Type B pancreatic cell (in vitro differentiated cells): ENCODE measurements at regions not wholly inside any gene's neighbourhood (a gene's known extent, or its start where the extent isn't known, plus 50 kb on each side); places are given as distances from the start of the nearest gene placed in this dataset.
"Not testable (repeated sequence)": the region's sequence is repeated elsewhere in the genome, so short reads cannot be mapped to it uniquely, and the experiment has no call there.

Experiments used
- DNase-seq: peaks from one replicate; pipeline ENCODE4 v3.0.0; 2021; ENCODE audit warnings: mixed read lengths; ENCODE audit not compliant: unreplicated experiment; ENCODE audit errors: extremely low spot score
- H3K27ac Mint-ChIP-seq: 2 replicates; pipeline ENCODE4 v1.8.0; 2021; ENCODE audit warnings: mild to moderate bottlenecking, mixed read lengths
- H3K27me3 Mint-ChIP-seq: 2 replicates; pipeline ENCODE4 v1.8.0; 2021; ENCODE audit warnings: mixed read lengths
- H3K36me3 Mint-ChIP-seq: 2 replicates; pipeline ENCODE4 v1.8.0; 2021; ENCODE audit warnings: mixed read lengths
- H3K4me1 Mint-ChIP-seq: one replicate; pipeline ENCODE4 v1.8.0; 2021; ENCODE audit warnings: mixed read lengths; ENCODE audit not compliant: unreplicated experiment
- H3K4me3 Mint-ChIP-seq: 2 replicates; pipeline ENCODE4 v1.8.0; 2021; ENCODE audit warnings: mild to moderate bottlenecking, mixed read lengths
- H3K9me3 Mint-ChIP-seq: 2 replicates; pipeline ENCODE4 v1.8.0; 2021; ENCODE audit warnings: mixed read lengths
- TF ChIP-seq, protein P1 (sequence below): fragments of 200-600 bp; sonication (generic); conservative IDR thresholded peaks from 2 replicates; pipeline ENCODE4 v1.5.0; 2021; ENCODE audit warnings: antibody characterized with exemption, mild to moderate bottlenecking

DNA sequence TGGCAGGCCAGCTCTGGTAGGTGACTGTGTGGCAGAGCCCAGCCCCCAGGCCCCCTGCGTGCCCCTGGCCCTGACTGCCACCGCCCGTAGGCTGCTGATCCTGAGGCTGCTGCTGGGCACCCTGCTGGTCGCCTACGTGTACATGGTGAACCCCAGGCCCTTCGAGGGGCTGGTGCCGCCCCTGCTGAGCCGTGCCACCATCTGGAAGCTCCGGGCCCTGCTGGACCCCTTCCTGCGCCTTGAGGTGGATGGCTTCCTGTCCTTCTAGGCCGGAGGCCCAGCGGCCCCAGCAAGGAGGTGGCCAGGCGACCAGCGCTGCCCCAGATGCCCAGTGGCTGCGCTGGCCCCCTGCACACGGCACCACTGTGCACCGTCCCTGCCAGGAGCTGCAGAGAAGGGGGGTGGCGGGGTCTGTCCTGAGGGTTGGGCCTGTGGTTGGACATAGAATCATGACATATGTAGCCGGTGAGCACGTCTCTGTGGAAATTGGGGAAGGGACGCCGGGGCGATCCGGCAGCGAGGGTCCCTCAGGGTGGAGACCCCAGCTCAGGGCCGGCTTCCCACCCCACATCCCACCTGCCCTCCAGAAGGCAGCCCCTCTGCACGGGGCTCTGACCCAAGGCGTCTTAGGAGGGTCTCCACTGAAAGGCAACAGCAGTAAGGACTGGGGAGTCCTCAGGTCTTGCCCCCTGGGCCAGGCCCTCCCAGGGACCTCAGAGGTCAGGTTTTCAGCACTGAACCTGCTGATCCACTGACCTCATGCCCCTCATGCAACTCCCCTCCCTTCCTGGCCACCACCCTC lies 185.4 kb downstream of the IGLL1 start:
- TF ChIP-seq, protein P1, sequence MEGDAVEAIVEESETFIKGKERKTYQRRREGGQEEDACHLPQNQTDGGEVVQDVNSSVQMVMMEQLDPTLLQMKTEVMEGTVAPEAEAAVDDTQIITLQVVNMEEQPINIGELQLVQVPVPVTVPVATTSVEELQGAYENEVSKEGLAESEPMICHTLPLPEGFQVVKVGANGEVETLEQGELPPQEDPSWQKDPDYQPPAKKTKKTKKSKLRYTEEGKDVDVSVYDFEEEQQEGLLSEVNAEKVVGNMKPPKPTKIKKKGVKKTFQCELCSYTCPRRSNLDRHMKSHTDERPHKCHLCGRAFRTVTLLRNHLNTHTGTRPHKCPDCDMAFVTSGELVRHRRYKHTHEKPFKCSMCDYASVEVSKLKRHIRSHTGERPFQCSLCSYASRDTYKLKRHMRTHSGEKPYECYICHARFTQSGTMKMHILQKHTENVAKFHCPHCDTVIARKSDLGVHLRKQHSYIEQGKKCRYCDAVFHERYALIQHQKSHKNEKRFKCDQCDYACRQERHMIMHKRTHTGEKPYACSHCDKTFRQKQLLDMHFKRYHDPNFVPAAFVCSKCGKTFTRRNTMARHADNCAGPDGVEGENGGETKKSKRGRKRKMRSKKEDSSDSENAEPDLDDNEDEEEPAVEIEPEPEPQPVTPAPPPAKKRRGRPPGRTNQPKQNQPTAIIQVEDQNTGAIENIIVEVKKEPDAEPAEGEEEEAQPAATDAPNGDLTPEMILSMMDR, result no peak

DNA sequence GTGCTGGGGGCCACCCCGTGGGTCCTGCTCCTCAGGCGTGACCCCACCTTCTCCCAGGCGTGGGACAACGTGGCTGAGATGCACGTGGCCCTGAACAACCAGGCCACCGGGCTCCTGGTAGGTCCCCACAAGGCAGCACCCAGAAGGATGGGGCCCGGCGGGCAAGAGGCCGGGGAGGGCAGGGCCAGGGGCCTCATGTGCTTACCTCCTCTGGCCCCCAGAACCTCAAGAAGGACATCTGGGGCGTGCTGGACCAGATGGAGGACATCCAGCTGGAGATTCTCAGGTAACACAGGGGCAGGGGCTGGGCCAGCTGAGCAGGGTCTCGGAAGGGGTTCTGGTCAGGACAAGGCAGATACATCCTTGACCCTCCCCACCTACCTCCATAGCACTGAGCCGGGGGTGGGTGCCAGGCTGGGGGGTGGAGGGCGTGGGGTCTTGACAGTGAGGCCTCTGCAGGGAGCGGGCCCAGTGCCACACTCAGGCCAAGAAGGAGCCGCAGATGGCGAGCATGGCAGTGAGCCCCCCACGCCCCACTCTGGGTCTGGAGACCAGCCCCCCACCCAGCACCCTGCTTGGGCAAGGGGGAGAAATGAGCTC lies 186.3 kb downstream of the IGLL1 start:
- no peak for DNase-seq
- H3K4me1 Mint-ChIP-seq, result peaks cover 7% of the 10 kb centered on the region
- TF ChIP-seq, protein P1, result no peak
- no peaks in the 10 kb centered on the region for H3K36me3 Mint-ChIP-seq
- H3K9me3 Mint-ChIP-seq, result no peaks in the 10 kb centered on the region
- H3K27ac Mint-ChIP-seq, result no peak overlapping the region
- H3K27me3 Mint-ChIP-seq, result no peaks in the 10 kb centered on the region
- no peak overlapping the region for H3K4me3 Mint-ChIP-seq

More for the DNA sequence above, 185.4 kb downstream of the IGLL1 start:
- no peak overlapping the region for H3K27ac Mint-ChIP-seq
- no peak overlapping the region for H3K4me3 Mint-ChIP-seq
- DNase-seq, result no peak
- H3K27me3 Mint-ChIP-seq, result no peaks in the 10 kb centered on the region
- H3K4me1 Mint-ChIP-seq, result peaks cover 7% of the 10 kb centered on the region
- H3K9me3 Mint-ChIP-seq, result no peaks in the 10 kb centered on the region
- H3K36me3 Mint-ChIP-seq, result no peaks in the 10 kb centered on the region

DNA sequence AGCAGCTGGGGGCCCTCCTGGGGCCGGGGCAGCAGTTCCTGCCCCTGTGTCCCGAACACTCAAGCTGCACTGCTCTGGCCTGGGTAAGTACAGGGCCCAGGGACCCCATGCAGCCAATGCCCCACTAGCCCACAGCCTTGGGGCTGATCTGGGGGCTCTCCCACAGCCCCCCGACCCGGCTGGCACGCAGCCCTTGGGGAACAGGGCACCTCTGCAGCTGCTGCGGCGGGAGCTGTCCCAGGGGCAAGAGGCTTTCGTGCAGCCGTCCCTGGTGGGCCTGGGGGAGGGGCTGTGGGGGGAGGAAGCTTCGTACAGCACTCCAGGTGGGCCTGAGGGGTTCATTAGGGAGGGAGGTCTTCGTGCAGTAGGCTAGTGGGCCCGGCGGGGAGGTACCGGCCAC lies 186.9 kb downstream of the IGLL1 start:
- not testable (repeated sequence) for H3K9me3 Mint-ChIP-seq, H3K27ac Mint-ChIP-seq, H3K36me3 Mint-ChIP-seq, H3K4me3 Mint-ChIP-seq, H3K4me1 Mint-ChIP-seq, H3K27me3 Mint-ChIP-seq, DNase-seq

DNA sequence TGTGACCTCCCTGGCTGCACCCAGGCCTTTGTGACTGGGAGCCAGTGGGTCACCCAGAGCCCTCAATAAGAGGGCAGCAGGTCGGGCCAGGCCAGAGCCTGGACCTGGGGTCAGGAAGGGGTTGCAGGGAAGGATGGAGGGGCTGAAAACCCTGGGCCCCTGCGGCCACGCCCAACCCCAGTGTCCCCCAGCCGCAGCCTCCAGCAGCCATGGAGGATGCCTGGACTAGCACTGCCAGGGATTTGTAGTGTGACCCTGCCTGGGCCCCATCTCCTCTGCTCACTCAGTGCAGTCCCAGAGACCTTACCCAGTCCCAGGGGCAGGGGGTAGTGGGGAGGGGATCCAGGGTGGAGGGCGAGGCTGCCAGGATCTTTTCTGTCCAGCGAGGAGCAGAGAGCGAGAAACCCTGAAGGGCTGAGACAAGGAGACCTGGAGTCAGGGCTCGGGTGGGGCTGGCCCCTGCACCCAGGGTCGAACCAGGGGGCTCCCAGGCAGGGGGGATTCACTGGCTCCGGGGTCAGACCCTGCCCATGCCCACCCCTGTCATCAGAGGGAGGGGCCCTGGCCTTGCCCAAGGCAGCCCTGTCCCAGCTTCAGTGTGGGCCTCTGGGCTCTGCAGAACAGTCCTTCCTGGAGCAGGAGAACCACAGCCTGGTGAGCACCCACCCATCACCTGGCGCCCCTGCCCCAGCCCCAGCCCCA lies 187.5 kb downstream of the IGLL1 start:
- H3K27ac Mint-ChIP-seq, result no peak overlapping the region
- no peaks in the 10 kb centered on the region for H3K36me3 Mint-ChIP-seq
- TF ChIP-seq, protein P1, result no peak
- H3K27me3 Mint-ChIP-seq, result no peaks in the 10 kb centered on the region
- DNase-seq, result no peak
- peaks cover 7% of the 10 kb centered on the region for H3K4me1 Mint-ChIP-seq
- H3K9me3 Mint-ChIP-seq, result no peaks in the 10 kb centered on the region
- no peak overlapping the region for H3K4me3 Mint-ChIP-seq

DNA sequence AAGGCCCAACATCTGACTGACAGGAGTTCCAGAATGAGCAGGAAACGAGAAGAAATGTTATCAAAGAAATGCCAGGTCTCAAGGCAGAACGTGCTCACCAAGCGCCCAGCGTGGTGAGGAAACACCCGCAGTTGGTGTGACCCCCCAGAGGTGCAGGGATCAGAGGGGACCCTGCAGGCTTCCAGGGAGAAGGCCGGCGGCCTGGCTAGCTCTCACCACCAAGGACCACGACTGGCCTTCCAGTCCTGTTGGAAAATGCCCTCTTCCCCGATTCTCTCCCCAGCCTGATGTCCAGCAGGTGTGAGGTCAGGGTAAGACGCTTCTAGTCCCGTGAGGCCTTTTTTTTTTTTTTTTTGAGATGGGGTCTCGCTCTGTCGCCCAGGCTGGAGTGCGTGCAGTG lies 189.1 kb downstream of the IGLL1 start:
- TF ChIP-seq, protein P1, result no peak
- H3K27me3 Mint-ChIP-seq, result no peaks in the 10 kb centered on the region
- H3K36me3 Mint-ChIP-seq, result no peaks in the 10 kb centered on the region
- no peak overlapping the region for H3K4me3 Mint-ChIP-seq
- DNase-seq, result no peak
- no peaks in the 10 kb centered on the region for H3K9me3 Mint-ChIP-seq
- H3K27ac Mint-ChIP-seq, result no peak overlapping the region
- H3K4me1 Mint-ChIP-seq, result peaks cover 7% of the 10 kb centered on the region
